GM12878 (cell line): ENCODE measurements at regions not wholly inside any gene's neighbourhood (a gene's known extent, or its start where the extent isn't known, plus 50 kb on each side); places are given as distances from the start of the nearest gene placed in this dataset.

ENCODE experiments used
- CEBPB ChIP-seq, 2 experiments: fragments of 150-350 bp in 1 of 2; IDR thresholded peaks; 2 replicates each; pipeline ENCODE4 v1.6.1; 2012 to 2014; ENCODE audit warnings: low read depth in 2 of 2, low read length in 2 of 2, borderline replicate concordance in 1 of 2, inconsistent platforms in 1 of 2
- CHD1 ChIP-seq: IDR thresholded peaks from 2 replicates; pipeline ENCODE4 v1.6.1; 2012; ENCODE audit warnings: low read depth, low read length, improper control_type of control experiment
- ESRRA ChIP-seq: IDR thresholded peaks from 2 replicates; pipeline ENCODE4 v1.6.1; 2012; ENCODE audit warnings: mild to moderate bottlenecking, low read length, improper control_type of control experiment
- KDM1A ChIP-seq: fragments of 200-600 bp; sonication (generic); IDR thresholded peaks from 2 replicates; pipeline ENCODE4 v1.6.1; 2016; ENCODE audit warnings: borderline replicate concordance
- POLR2A ChIP-seq: IDR thresholded peaks from 2 replicates; pipeline ENCODE4 v1.6.1; 2011; ENCODE audit warnings: low read depth, mild to moderate bottlenecking, low read length
- POLR2AphosphoS5 ChIP-seq: IDR thresholded peaks from 2 replicates; pipeline ENCODE4 v1.6.1; 2011; ENCODE audit warnings: mild to moderate bottlenecking, low read length, inconsistent platforms
- PRDM15 ChIP-seq: fragments of 450-650 bp; formaldehyde crosslinking; IDR thresholded peaks from 2 replicates; pipeline ENCODE4 v1.4.0; 2020; ENCODE audit warnings: mild to moderate bottlenecking, moderate library complexity
- TAF1 ChIP-seq: IDR thresholded peaks from 2 replicates; pipeline ENCODE4 v1.6.1; 2011; ENCODE audit warnings: mild to moderate bottlenecking, low read depth, low read length, borderline replicate concordance
- USF2 ChIP-seq: IDR thresholded peaks from 2 replicates; pipeline ENCODE4 v1.6.1; 2011; ENCODE audit warnings: low read depth, low read length, improper control_type of control experiment, borderline replicate concordance
- ZBTB4 ChIP-seq: fragments of 450-650 bp; formaldehyde crosslinking; IDR thresholded peaks from 2 replicates; pipeline ENCODE4 v1.4.0; 2022; ENCODE audit warnings: mild to moderate bottlenecking, moderate library complexity

- TF ChIP-seq CHD1 = no peak
- no peak for TF ChIP-seq ZBTB4 (CRISPR knock-in tag)
- TF ChIP-seq ESRRA = no peak
- no peak for TF ChIP-seq KDM1A
- TF ChIP-seq POLR2A = no peak
- no peak for TF ChIP-seq USF2
- no peak for TF ChIP-seq TAF1
- TF ChIP-seq POLR2AphosphoS5 = no peak
- no peak for TF ChIP-seq PRDM15 (CRISPR knock-in tag)
- no peak for TF ChIP-seq CEBPB (IDR thresholded peaks at IDR 0.05; ENCODE audit: borderline replicate concordance in 1 of 2, low read depth in 2 of 2, low read length in 2 of 2)
These were observed 172.6 kb upstream of the JADE1 start for GRCh38 chr4:128636906-128637305.
